HepG2 (cell line): ENCODE measurements at regions not wholly inside any gene's neighbourhood (a gene's known extent, or its start where the extent isn't known, plus 50 kb on each side); places are given as distances from the start of the nearest gene placed in this dataset.

ENCODE experiments used
- ATAC-seq: fragments of 200-7000 bp; cut with Tn5 transposase; 3 replicates; pipeline ENCODE4 v1.9.1; 2020; ENCODE audit warnings: mild to moderate bottlenecking, moderate library complexity
- BruUV-seq: library from RNA; stranded (reverse); fragments of 400-500 nt; replicated peaks from 2 replicates; lab custom pipeline; 2021; lab: Mats Ljungman, UMichigan
- CTCF ChIA-PET: fragments of 300-600 bp; formaldehyde crosslinking; extraction: SDS; loops from one replicate; lab custom pipeline; 2021; ENCODE audit warnings: low total read pairs, inconsistent platforms, low intra/inter-chr PET ratio; lab: Yijun Ruan, JAX
- POLR2A ChIA-PET: fragments of 350-600 bp; sonication (Branson Sonifier 250); formaldehyde crosslinking; loops from one replicate; lab custom pipeline; 2020; ENCODE audit warnings: antibody characterized with exemption, inconsistent platforms; lab: Yijun Ruan, JAX
- DNase-seq: peaks from one replicate; pipeline ENCODE4 v3.0.0-alpha.2; 2015; ENCODE audit warnings: low spot score
- FAIRE-seq: peaks from 3 replicates; lab custom pipeline; 2011; peaks lifted over from hg19 to GRCh38; lab: Jason Lieb, UNC
- H2AFZ ChIP-seq: one replicate; pipeline ENCODE4 v1.6.1; 2011; ENCODE audit warnings: low read length, inconsistent platforms
- H3K27ac ChIP-seq: fragments of 300-600 bp; 3 replicates; pipeline ENCODE4 v1.8.0; 2011; ENCODE audit warnings: mixed run types, mild to moderate bottlenecking, mixed read lengths, low read length, inconsistent platforms; ENCODE audit not compliant: insufficient read depth; ENCODE audit errors: extremely low read length
- H3K27me3 ChIP-seq, 2 experiments: fragments of 200-600 bp in 1 of 2; 2 replicates in 1 of 2; 3 replicates in 1 of 2; pipeline versions ENCODE4 v1.6.0 to v1.8.0; 2011; ENCODE audit warnings: low read length in 2 of 2, mild to moderate bottlenecking in 2 of 2, moderate library complexity in 2 of 2, inconsistent platforms in 1 of 2; ENCODE audit not compliant: insufficient read depth in 2 of 2, control insufficient read depth in 1 of 2
- H3K36me3 ChIP-seq, 2 experiments: fragments of 200-600 bp in 1 of 2; replicated peaks in 1 of 2; 2 replicates in 1 of 2; 3 replicates in 1 of 2; pipeline versions ENCODE4 v1.5.1 to v1.8.0; 2011; ENCODE audit warnings: low read length in 2 of 2, inconsistent platforms in 1 of 2; ENCODE audit not compliant: insufficient read depth in 2 of 2, control insufficient read depth in 1 of 2
- H3K4me1 ChIP-seq: 2 replicates; pipeline ENCODE4 v1.5.1; 2012; ENCODE audit warnings: low read length, inconsistent platforms; ENCODE audit not compliant: insufficient read depth
- H3K4me2 ChIP-seq: 2 replicates; pipeline ENCODE4 v1.6.0; 2011; ENCODE audit warnings: low read depth, low read length, inconsistent platforms
- H3K4me3 ChIP-seq, 3 experiments: fragments of 200-600 bp in 1 of 3; sonication (generic), shearing (Covaris generic) in 1 of 3; replicated peaks in 1 of 3; 2 replicates each; pipeline ENCODE4 v1.5.1; 2011 to 2016; ENCODE audit warnings: low read length in 3 of 3, inconsistent platforms in 2 of 3, low read depth in 2 of 3, mild to moderate bottlenecking in 2 of 3, control low read depth in 1 of 3, mixed read lengths in 1 of 3; ENCODE audit not compliant: insufficient read depth in 1 of 3
- H3K79me2 ChIP-seq: one replicate; pipeline ENCODE4 v1.6.1; 2011; ENCODE audit warnings: low read length, inconsistent platforms; ENCODE audit not compliant: insufficient read depth
- H3K9ac ChIP-seq: 2 replicates; pipeline ENCODE4 v1.6.0; 2011; ENCODE audit warnings: mild to moderate bottlenecking, low read depth, low read length, inconsistent platforms; ENCODE audit not compliant: insufficient read depth
- H3K9me3 ChIP-seq: 2 replicates; pipeline ENCODE4 v1.5.1; 2012; ENCODE audit warnings: mild to moderate bottlenecking, low read length
- H4K20me1 ChIP-seq: 2 replicates; pipeline ENCODE4 v1.6.0; 2011; ENCODE audit warnings: inconsistent platforms, mild to moderate bottlenecking, low read length, moderate library complexity; ENCODE audit not compliant: insufficient read depth
- HDAC1 ChIP-seq: sonication (generic); formaldehyde crosslinking; IDR thresholded peaks from 2 replicates; pipeline ENCODE4 v1.5.1; 2020; ENCODE audit warnings: mild to moderate bottlenecking, missing genetic modification reagents
- KMT2B ChIP-seq: IDR thresholded peaks from 2 replicates; pipeline ENCODE4 v1.6.1; 2016; ENCODE audit warnings: missing genetic modification reagents, missing compliant biosample characterization
- MIER3 ChIP-seq: IDR thresholded peaks from 2 replicates; pipeline ENCODE4 v1.6.1; 2016; ENCODE audit warnings: missing compliant biosample characterization, borderline replicate concordance
- SIX1 ChIP-seq: sonication (generic); formaldehyde crosslinking; IDR thresholded peaks from 2 replicates; pipeline ENCODE4 v1.4.0; 2020; ENCODE audit warnings: missing genetic modification reagents, borderline replicate concordance
- ZFX ChIP-seq: sonication (generic); formaldehyde crosslinking; IDR thresholded peaks from 2 replicates; pipeline ENCODE4 v1.4.0; 2020; ENCODE audit warnings: mild to moderate bottlenecking, low read depth, missing genetic modification reagents, moderate library complexity
- ZFY ChIP-seq: sonication (generic); formaldehyde crosslinking; IDR thresholded peaks from 2 replicates; pipeline ENCODE4 v1.4.0; 2020; ENCODE audit warnings: missing genetic modification reagents
- ZNF274 ChIP-seq: sonication (generic); formaldehyde crosslinking; IDR thresholded peaks from 2 replicates; pipeline ENCODE4 v1.5.1; 2020; ENCODE audit warnings: mild to moderate bottlenecking, missing genetic modification reagents
- ZNF484 ChIP-seq: sonication (generic); formaldehyde crosslinking; IDR thresholded peaks from 2 replicates; pipeline ENCODE4 v1.5.1; 2020; ENCODE audit warnings: mild to moderate bottlenecking, low read depth, missing genetic modification reagents, borderline replicate concordance
- ZNF556 ChIP-seq: sonication (generic); formaldehyde crosslinking; IDR thresholded peaks from 2 replicates; pipeline ENCODE4 v1.4.0; 2020; ENCODE audit warnings: mild to moderate bottlenecking, missing genetic modification reagents, borderline replicate concordance
- ZNF616 ChIP-seq: sonication (generic); formaldehyde crosslinking; IDR thresholded peaks from 2 replicates; pipeline ENCODE4 v1.5.0; 2020; ENCODE audit warnings: low read depth, mild to moderate bottlenecking, missing genetic modification reagents
- ZNF746 ChIP-seq: sonication (generic); formaldehyde crosslinking; IDR thresholded peaks from 2 replicates; pipeline ENCODE4 v1.8.0; 2022; ENCODE audit warnings: mild to moderate bottlenecking, missing genetic modification reagents
- ZNF761 ChIP-seq: sonication (generic); formaldehyde crosslinking; conservative IDR thresholded peaks from 2 replicates; pipeline ENCODE4 v1.4.0; 2020; ENCODE audit warnings: mild to moderate bottlenecking, missing genetic modification reagents
- ZNF788 ChIP-seq: sonication (generic); formaldehyde crosslinking; IDR thresholded peaks from 2 replicates; pipeline ENCODE4 v1.5.0; 2020; ENCODE audit warnings: mild to moderate bottlenecking, missing genetic modification reagents, borderline replicate concordance
- ZSCAN12 ChIP-seq: sonication (generic); formaldehyde crosslinking; IDR thresholded peaks from 2 replicates; pipeline ENCODE4 v1.9.0; 2021; ENCODE audit warnings: mild to moderate bottlenecking, missing genetic modification reagents
- in situ Hi-C: cut with HindIII; loops from 2 replicates; pipeline ENCODE4 v1.10.0; 2017; ENCODE audit warnings: low pct_unique_long_range_greater_than_20kb; ENCODE audit not compliant: extremely low pct_ligation_motif_present
- intact Hi-C: fragments of 100-400 bp; cut with micrococcal nuclease; formaldehyde crosslinking; loops from one replicate; pipeline ENCODE4 v1.10.0; 2022; ENCODE audit not compliant: unreplicated experiment
- TF ChIP-seq, protein P1 (sequence below): sonication (generic); formaldehyde crosslinking; IDR thresholded peaks from 2 replicates; pipeline ENCODE4 v1.4.0; 2020; ENCODE audit warnings: missing genetic modification reagents, borderline replicate concordance

DNA sequence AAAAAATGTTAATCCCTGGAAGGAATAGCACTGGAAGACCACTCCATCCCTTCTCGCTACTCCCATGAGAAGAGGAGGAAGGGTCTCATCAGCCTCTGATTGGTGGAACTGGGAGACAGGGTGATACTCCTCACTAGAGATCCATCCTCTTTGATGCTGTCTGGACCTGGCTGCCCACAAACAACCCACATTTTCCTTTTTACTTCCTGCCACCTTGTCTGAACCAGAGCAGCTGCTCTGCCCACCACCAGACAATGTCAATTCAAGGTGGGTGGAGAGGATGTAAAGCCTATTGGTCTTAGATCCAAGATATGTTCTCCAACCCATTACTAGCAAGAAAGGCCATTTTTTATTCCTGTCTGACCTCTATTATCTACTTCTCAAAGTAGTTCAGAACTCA, 246.9 kb upstream of the TANK start (continued):
- TF ChIP-seq, protein P1, sequence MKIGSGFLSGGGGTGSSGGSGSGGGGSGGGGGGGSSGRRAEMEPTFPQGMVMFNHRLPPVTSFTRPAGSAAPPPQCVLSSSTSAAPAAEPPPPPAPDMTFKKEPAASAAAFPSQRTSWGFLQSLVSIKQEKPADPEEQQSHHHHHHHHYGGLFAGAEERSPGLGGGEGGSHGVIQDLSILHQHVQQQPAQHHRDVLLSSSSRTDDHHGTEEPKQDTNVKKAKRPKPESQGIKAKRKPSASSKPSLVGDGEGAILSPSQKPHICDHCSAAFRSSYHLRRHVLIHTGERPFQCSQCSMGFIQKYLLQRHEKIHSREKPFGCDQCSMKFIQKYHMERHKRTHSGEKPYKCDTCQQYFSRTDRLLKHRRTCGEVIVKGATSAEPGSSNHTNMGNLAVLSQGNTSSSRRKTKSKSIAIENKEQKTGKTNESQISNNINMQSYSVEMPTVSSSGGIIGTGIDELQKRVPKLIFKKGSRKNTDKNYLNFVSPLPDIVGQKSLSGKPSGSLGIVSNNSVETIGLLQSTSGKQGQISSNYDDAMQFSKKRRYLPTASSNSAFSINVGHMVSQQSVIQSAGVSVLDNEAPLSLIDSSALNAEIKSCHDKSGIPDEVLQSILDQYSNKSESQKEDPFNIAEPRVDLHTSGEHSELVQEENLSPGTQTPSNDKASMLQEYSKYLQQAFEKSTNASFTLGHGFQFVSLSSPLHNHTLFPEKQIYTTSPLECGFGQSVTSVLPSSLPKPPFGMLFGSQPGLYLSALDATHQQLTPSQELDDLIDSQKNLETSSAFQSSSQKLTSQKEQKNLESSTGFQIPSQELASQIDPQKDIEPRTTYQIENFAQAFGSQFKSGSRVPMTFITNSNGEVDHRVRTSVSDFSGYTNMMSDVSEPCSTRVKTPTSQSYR, result no peak
- no peak for TF ChIP-seq ZNF761 (CRISPR knock-in tag)
- no peak for TF ChIP-seq ZNF556 (CRISPR knock-in tag)
- no peak for TF ChIP-seq KMT2B
- no peak for TF ChIP-seq ZNF274 (CRISPR knock-in tag)
- no peak for TF ChIP-seq ZFX (CRISPR knock-in tag)
- no peak for TF ChIP-seq MIER3 (CRISPR knock-in tag)
- TF ChIP-seq, all 625 proteins: peak for 0

GRCh38 chr2:160914217-160914616, 246.0 kb upstream of the TANK start:
- H3K79me2 ChIP-seq, result no peaks in the 10 kb centered on the region
- ChIA-PET CTCF (no interaction called here), POLR2A (no interaction called here)
- DNase-seq (no peak), ATAC-seq (no peak), FAIRE-seq (no peak)
- H3K27me3 ChIP-seq, result no peaks in the 10 kb centered on the region
- H2AFZ ChIP-seq, result no peak overlapping the region
- intact Hi-C loops (no loop called here), in situ Hi-C loops (no loop called here)
- H3K4me2 ChIP-seq, result no peak overlapping the region
- no TSS peak for BruUV-seq
- no peaks in the 10 kb centered on the region for H3K36me3 ChIP-seq
- no peak overlapping the region for H3K27ac ChIP-seq
- no peaks in the 10 kb centered on the region for H3K9me3 ChIP-seq
- H3K9ac ChIP-seq, result no peak overlapping the region
- no peaks in the 10 kb centered on the region for H3K4me1 ChIP-seq
- H3K4me3 ChIP-seq, result no peak overlapping the region
- no peaks in the 10 kb centered on the region for H4K20me1 ChIP-seq
- no peak for TF ChIP-seq ZFY (CRISPR knock-in tag)
- no peak for TF ChIP-seq ZNF788 (CRISPR knock-in tag)
- no peak for TF ChIP-seq ZNF616 (CRISPR knock-in tag)
- no peak for TF ChIP-seq ZNF484
- no peak for TF ChIP-seq ZSCAN12
- TF ChIP-seq HDAC1 (CRISPR knock-in tag), result no peak
- TF ChIP-seq ZNF746 (CRISPR knock-in tag), result no peak
- TF ChIP-seq SIX1 (CRISPR knock-in tag), result no peak
